HepG2 (cell line): ENCODE measurements at regions not wholly inside any gene's neighbourhood (a gene's known extent, or its start where the extent isn't known, plus 50 kb on each side); places are given as distances from the start of the nearest gene placed in this dataset.

Experiments used
- ATAC-seq: fragments of 200-7000 bp; cut with Tn5 transposase; 3 replicates; pipeline ENCODE4 v1.9.1; 2020; ENCODE audit warnings: mild to moderate bottlenecking, moderate library complexity
- BruUV-seq: library from RNA; stranded (reverse); fragments of 400-500 nt; replicated peaks from 2 replicates; lab custom pipeline; 2021; lab: Mats Ljungman, UMichigan
- CTCF ChIA-PET: fragments of 300-600 bp; formaldehyde crosslinking; extraction: SDS; loops from one replicate; lab custom pipeline; 2021; ENCODE audit warnings: low total read pairs, inconsistent platforms, low intra/inter-chr PET ratio; lab: Yijun Ruan, JAX
- POLR2A ChIA-PET: fragments of 350-600 bp; sonication (Branson Sonifier 250); formaldehyde crosslinking; loops from one replicate; lab custom pipeline; 2020; ENCODE audit warnings: antibody characterized with exemption, inconsistent platforms; lab: Yijun Ruan, JAX
- DNase-seq: peaks from one replicate; pipeline ENCODE4 v3.0.0-alpha.2; 2015; ENCODE audit warnings: low spot score
- FAIRE-seq: peaks from 3 replicates; lab custom pipeline; 2011; peaks lifted over from hg19 to GRCh38; lab: Jason Lieb, UNC
- H2AFZ ChIP-seq: one replicate; pipeline ENCODE4 v1.6.1; 2011; ENCODE audit warnings: low read length, inconsistent platforms
- H3K27ac ChIP-seq: fragments of 300-600 bp; 3 replicates; pipeline ENCODE4 v1.8.0; 2011; ENCODE audit warnings: mixed run types, mild to moderate bottlenecking, mixed read lengths, low read length, inconsistent platforms; ENCODE audit not compliant: insufficient read depth; ENCODE audit errors: extremely low read length
- H3K27me3 ChIP-seq, 2 experiments: fragments of 200-600 bp in 1 of 2; 2 replicates in 1 of 2; 3 replicates in 1 of 2; pipeline versions ENCODE4 v1.6.0 to v1.8.0; 2011; ENCODE audit warnings: low read length in 2 of 2, mild to moderate bottlenecking in 2 of 2, moderate library complexity in 2 of 2, inconsistent platforms in 1 of 2; ENCODE audit not compliant: insufficient read depth in 2 of 2, control insufficient read depth in 1 of 2
- H3K36me3 ChIP-seq, 2 experiments: fragments of 200-600 bp in 1 of 2; replicated peaks in 1 of 2; 2 replicates in 1 of 2; 3 replicates in 1 of 2; pipeline versions ENCODE4 v1.5.1 to v1.8.0; 2011; ENCODE audit warnings: low read length in 2 of 2, inconsistent platforms in 1 of 2; ENCODE audit not compliant: insufficient read depth in 2 of 2, control insufficient read depth in 1 of 2
- H3K4me1 ChIP-seq: 2 replicates; pipeline ENCODE4 v1.5.1; 2012; ENCODE audit warnings: low read length, inconsistent platforms; ENCODE audit not compliant: insufficient read depth
- H3K4me2 ChIP-seq: 2 replicates; pipeline ENCODE4 v1.6.0; 2011; ENCODE audit warnings: low read depth, low read length, inconsistent platforms
- H3K4me3 ChIP-seq, 3 experiments: fragments of 200-600 bp in 1 of 3; sonication (generic), shearing (Covaris generic) in 1 of 3; replicated peaks in 1 of 3; 2 replicates each; pipeline ENCODE4 v1.5.1; 2011 to 2016; ENCODE audit warnings: low read length in 3 of 3, inconsistent platforms in 2 of 3, low read depth in 2 of 3, mild to moderate bottlenecking in 2 of 3, control low read depth in 1 of 3, mixed read lengths in 1 of 3; ENCODE audit not compliant: insufficient read depth in 1 of 3
- H3K79me2 ChIP-seq: one replicate; pipeline ENCODE4 v1.6.1; 2011; ENCODE audit warnings: low read length, inconsistent platforms; ENCODE audit not compliant: insufficient read depth
- H3K9ac ChIP-seq: 2 replicates; pipeline ENCODE4 v1.6.0; 2011; ENCODE audit warnings: mild to moderate bottlenecking, low read depth, low read length, inconsistent platforms; ENCODE audit not compliant: insufficient read depth
- H3K9me3 ChIP-seq: 2 replicates; pipeline ENCODE4 v1.5.1; 2012; ENCODE audit warnings: mild to moderate bottlenecking, low read length
- H4K20me1 ChIP-seq: 2 replicates; pipeline ENCODE4 v1.6.0; 2011; ENCODE audit warnings: inconsistent platforms, mild to moderate bottlenecking, low read length, moderate library complexity; ENCODE audit not compliant: insufficient read depth
- LCORL ChIP-seq, 2 experiments: fragments of 450-650 bp in 1 of 2; sonication (generic) in 1 of 2; formaldehyde crosslinking in 1 of 2; IDR thresholded peaks; 2 replicates each; pipeline versions ENCODE4 v1.5.0 to v1.6.1; 2017 to 2020; ENCODE audit warnings: antibody characterized with exemption in 1 of 2, missing genetic modification reagents in 1 of 2
- SUZ12 ChIP-seq: fragments of 150-350 bp; IDR thresholded peaks from 2 replicates; pipeline ENCODE4 v1.6.1; 2014; ENCODE audit warnings: low read depth, low read length
- ZBTB39 ChIP-seq: sonication (generic); formaldehyde crosslinking; IDR thresholded peaks from 2 replicates; pipeline ENCODE4 v1.5.0; 2020; ENCODE audit warnings: missing genetic modification reagents
- ZNF362 ChIP-seq: sonication (generic); formaldehyde crosslinking; IDR thresholded peaks from 2 replicates; pipeline ENCODE4 v1.4.0; 2020; ENCODE audit warnings: missing genetic modification reagents, mild to moderate bottlenecking, borderline replicate concordance
- ZNF646 ChIP-seq: sonication (generic); formaldehyde crosslinking; IDR thresholded peaks from 2 replicates; pipeline ENCODE4 v1.9.0; 2021; ENCODE audit warnings: mild to moderate bottlenecking, missing genetic modification reagents
- ZNF724P ChIP-seq: sonication (generic); formaldehyde crosslinking; IDR thresholded peaks from 2 replicates; pipeline ENCODE4 v1.8.0; 2022; ENCODE audit warnings: missing genetic modification reagents, borderline replicate concordance
- in situ Hi-C: cut with HindIII; loops from 2 replicates; pipeline ENCODE4 v1.10.0; 2017; ENCODE audit warnings: low pct_unique_long_range_greater_than_20kb; ENCODE audit not compliant: extremely low pct_ligation_motif_present
- intact Hi-C: fragments of 100-400 bp; cut with micrococcal nuclease; formaldehyde crosslinking; loops from one replicate; pipeline ENCODE4 v1.10.0; 2022; ENCODE audit not compliant: unreplicated experiment

- TF ChIP-seq SUZ12: no peak
- TF ChIP-seq ZNF646 (CRISPR knock-in tag): no peak
- no peak for TF ChIP-seq LCORL (IDR thresholded peaks at IDR 0.05)
- TF ChIP-seq LCORL (CRISPR knock-in tag; IDR thresholded peaks at IDR 0.05): no peak
- no peak for TF ChIP-seq ZNF362 (CRISPR knock-in tag)
Observed at GRCh38 chr7:85593355-85593754, 406.5 kb upstream of the SEMA3D start (continued).

GRCh38 chr7:85587785-85588184 lies 400.9 kb upstream of the SEMA3D start:
- Histone ChIP-seq H3K9me3 (no peaks in the 10 kb centered on the region), H3K27me3 (no peaks in the 10 kb centered on the region), H3K4me1 (no peaks in the 10 kb centered on the region), H3K9ac (no peak overlapping the region), H4K20me1 (no peaks in the 10 kb centered on the region), H3K79me2 (no peaks in the 10 kb centered on the region), H3K4me2 (no peak overlapping the region), H3K27ac (no peak overlapping the region), H3K36me3 (no peaks in the 10 kb centered on the region), H3K4me3 (no peak overlapping the region), H2AFZ (no peak overlapping the region)
- FAIRE-seq (no peak), ATAC-seq (no peak), DNase-seq (no peak)
- ChIA-PET POLR2A (no interaction called here), CTCF (no interaction called here)
- in situ Hi-C loops (no loop called here), intact Hi-C loops (no loop called here)
- BruUV-seq: no TSS peak
- TF ChIP-seq ZNF724P (CRISPR knock-in tag) (no peak), ZBTB39 (CRISPR knock-in tag) (no peak)
